LHCN-M2 (cell line): ENCODE measurements at regions not wholly inside any gene's neighbourhood (a gene's known extent, or its start where the extent isn't known, plus 50 kb on each side); places are given as distances from the start of the nearest gene placed in this dataset.

Experiments
- DNase-seq: peaks from one replicate; pipeline ENCODE4 v3.0.0-alpha.2; 2012; ENCODE audit warnings: low read depth

DNA sequence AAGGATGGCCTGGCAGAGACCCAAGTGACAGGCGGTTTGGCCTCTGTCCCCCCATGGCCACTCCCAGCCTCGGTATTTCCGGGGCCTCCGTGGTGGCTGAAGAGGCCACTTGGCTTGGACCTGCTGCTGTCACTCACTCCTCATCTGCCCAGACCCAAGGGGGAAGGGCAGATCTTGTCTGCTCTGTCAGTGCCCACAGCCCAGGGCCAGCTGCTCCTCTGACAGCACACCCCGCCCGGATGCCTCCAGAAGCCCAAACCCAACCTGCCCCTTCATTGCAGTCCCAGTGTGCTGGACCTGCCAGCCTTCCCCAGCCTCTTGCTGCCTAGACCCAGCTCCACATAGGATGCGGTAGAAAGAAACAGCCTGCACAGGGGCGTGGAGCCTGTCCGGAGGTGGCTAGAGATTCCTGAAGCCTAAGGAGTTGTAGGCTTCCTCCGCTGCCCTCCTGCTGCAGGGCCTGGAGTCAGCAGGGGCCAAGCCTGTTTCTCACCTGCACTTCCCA is 52.0 kb downstream of the MAGEF1 start:
- peak; percentile 98 for DNase-seq

- peak; percentile 31 for DNase-seq
Measured at GRCh38 chr3:184658223-184658928, 53.5 kb downstream of the MAGEF1 start.

GRCh38 chr3:184656829-184657681 is 54.8 kb downstream of the MAGEF1 start:
- DNase-seq = peak; percentile 96

DNA sequence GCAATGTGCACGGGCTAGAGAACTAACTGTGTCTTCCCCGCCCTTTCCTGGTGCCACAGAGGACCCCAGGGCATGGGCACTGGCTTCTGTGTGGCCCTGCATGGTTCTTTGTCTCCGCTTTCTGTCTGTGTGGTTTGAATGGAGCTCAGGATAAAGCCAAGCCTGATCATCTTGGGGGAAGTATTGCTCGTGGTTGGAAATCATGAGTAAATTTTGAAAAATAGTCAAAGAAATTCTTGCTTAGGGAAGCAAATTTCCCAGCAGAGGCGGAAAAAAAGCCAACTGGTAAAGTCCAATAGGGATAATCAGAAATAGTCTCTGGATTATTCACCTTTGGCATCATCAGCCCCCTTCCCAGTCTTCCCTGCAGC is 55.4 kb downstream of the MAGEF1 start:
- peak; percentile 18 for DNase-seq

GRCh38 chr3:184655597-184655996 is 56.3 kb downstream of the MAGEF1 start:
- no peak for DNase-seq

- no peak for DNase-seq
Measured at GRCh38 chr3:184654375-184654774, 57.5 kb downstream of the MAGEF1 start.

- no peak for DNase-seq
Measured at GRCh38 chr3:184652465-184652864, 59.4 kb downstream of the MAGEF1 start.

DNA sequence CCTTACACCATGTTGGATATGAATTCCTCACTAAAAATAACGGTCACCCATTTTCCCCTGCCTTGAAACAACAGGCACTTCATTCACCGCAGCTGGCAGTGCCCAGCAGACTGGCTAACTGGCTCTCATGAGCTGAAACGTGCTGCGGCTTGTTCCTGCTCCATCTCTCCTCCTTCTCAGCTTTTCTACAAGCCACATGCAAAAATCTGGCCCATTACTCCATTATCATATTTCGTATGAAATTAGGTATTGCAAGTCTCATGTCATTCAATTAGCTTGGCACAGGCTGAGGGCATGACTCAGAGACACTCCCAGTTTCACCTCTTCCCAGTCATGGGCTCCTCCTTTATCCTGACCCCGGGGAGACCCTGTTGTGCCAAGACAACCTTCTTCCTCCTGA is 60.0 kb downstream of the MAGEF1 start:
- DNase-seq = no peak

GRCh38 chr3:184648636-184649035 is 63.2 kb downstream of the MAGEF1 start:
- DNase-seq = no peak

- no peak for DNase-seq
Measured at GRCh38 chr3:184647405-184647936, 64.4 kb downstream of the MAGEF1 start.

GRCh38 chr3:184645336-184645735 is 66.5 kb downstream of the MAGEF1 start:
- DNase-seq = no peak

DNA sequence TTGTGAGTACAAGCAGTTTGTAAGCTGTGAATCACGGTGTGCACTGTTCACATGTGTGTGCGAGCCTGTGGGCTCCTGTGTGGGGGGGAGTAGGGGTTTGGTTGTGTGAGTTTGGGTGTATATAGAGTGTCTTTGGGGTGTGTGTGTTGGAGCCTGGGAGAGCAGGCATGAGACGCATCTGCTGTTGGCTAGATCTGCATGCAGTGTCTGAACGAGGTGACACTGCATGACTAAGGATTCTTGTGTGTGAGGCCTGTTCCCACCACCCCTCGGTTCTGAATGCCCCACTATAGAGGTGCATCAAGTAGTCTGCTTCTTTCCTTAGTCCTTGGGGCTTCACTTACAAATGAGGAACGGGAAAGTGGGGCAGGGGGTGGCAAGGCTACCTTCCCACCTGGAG is 68.4 kb downstream of the MAGEF1 start:
- no peak for DNase-seq

GRCh38 chr3:184642631-184643285 is 69.1 kb downstream of the MAGEF1 start:
- no peak for DNase-seq

- no peak for DNase-seq
Measured at GRCh38 chr3:184641430-184641829, 70.4 kb downstream of the MAGEF1 start.

DNA sequence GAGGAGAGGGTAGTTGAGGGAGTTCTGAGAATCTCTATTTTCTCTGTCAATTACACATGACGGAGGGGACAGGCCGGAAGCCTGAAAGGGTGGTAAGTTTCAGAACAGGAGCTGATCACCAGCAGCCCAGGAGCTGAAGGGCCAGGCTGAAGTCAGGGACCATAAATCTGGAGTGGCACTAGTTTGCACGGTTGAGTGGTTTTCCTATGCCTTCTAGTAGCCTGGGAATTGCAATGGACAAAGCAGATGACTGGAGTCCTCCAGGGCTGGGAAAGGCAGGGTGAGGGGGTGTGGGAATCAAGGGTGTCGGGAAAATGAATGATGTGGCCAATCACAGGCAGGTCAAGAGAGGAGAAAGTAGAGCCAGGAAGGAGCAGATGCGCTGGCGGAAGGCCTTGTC is 72.5 kb downstream of the MAGEF1 start:
- no peak for DNase-seq

DNA sequence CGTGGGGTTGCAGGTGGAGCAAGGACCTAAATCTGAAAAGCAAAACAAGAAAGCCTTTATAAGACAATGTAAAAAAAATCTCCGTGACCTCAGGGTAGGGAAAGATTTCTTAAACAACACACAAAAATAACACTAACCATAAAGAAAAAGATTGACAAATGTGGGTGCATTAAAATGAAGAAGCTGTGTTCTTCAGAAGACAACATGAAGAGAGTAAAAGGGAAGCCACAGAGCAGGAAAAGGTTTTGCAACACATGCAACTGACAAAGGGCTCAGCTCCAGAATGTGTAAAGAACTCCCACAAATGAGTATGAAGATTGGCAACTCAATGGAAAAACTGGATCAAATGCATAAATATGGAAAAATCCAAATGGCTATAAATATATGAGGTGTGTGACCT is 74.2 kb downstream of the MAGEF1 start:
- DNase-seq = no peak

- DNase-seq = peak; percentile 91
Measured at GRCh38 chr3:184636741-184637316, 75.0 kb downstream of the MAGEF1 start.

DNA sequence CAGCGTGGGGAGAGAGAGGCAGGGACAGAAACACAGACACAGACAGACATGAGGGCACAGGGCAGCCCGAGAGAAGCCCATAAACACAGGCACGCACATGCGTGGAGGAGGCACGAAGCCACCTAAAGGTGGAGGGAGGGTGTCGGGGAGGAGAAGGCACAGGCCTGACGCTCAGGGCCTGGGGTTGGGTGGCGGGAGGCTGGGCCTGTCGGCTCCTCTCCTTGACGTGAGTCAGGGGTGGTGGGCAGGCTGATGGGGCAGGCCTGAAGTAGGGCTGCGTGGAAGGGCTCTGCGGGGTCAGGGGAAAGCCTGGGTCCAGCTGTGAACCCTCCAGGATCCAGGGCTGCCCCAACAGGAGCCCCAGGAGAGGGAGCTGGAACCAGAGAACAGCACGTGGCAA is 74.2 kb downstream of the EPHB3 start:
- no peak for DNase-seq

- no peak for DNase-seq
Measured at GRCh38 chr3:184635126-184635525, 73.5 kb downstream of the EPHB3 start.

- DNase-seq = no peak
Measured at GRCh38 chr3:184633237-184633579, 71.6 kb downstream of the EPHB3 start.

GRCh38 chr3:184632551-184633236 is 71.1 kb downstream of the EPHB3 start:
- DNase-seq = no peak
